ENCODE measurements at regions not wholly inside any gene's neighbourhood (a gene's known extent, or its start where the extent isn't known, plus 50 kb on each side); places are given as distances from the start of the nearest gene placed in this dataset.

- peaks cover 4% of the 10 kb centered on the region; the same call in 1 of the 2 replicates for H3K27me3 ChIP-seq (ENCODE audit: insufficient read depth, low read length)
- H3K4me1 ChIP-seq (ENCODE audit: control insufficient read depth in 1 of 2, insufficient read depth in 2 of 2, low read length in 2 of 2), result no peaks in the 10 kb centered on the region
- ATAC-seq, result no peak
- no peak overlapping the region for H3K27ac ChIP-seq (ENCODE audit: low read depth, low read length)
- no peaks in the 10 kb centered on the region for H3K79me2 ChIP-seq (ENCODE audit: insufficient read depth, low read length)
- POLR2A ChIA-PET, result no interaction called here
- H3K9me2 ChIP-seq (ENCODE audit: insufficient read depth), result no peaks in the 10 kb centered on the region
- DNase-seq (ENCODE audit: low read depth, low spot score), result no peak
- H2AFZ ChIP-seq (ENCODE audit: low read depth, low read length, poor library complexity, severe bottlenecking), result no peak overlapping the region
- no peak overlapping the region for H3K9ac ChIP-seq (ENCODE audit: low read length)
- RAD21 ChIA-PET (ENCODE audit: low non-redundant PET in 1 of 2, low total read pairs in 2 of 2, uncharacterized antibody in 2 of 2, unreplicated experiment in 2 of 2), result no interaction called here
- no TSS peak for BruUV-seq (replicated peaks)
- no peaks in the 10 kb centered on the region for H3K36me3 ChIP-seq (ENCODE audit: control insufficient read depth in 1 of 2, insufficient read depth in 2 of 2, low read length in 2 of 2)
- no peak overlapping the region for H3K4me2 ChIP-seq (ENCODE audit: low read length)
- no peaks in the 10 kb centered on the region for H3K9me3 ChIP-seq (ENCODE audit: control insufficient read depth in 1 of 2, insufficient read depth in 1 of 2, low read depth in 1 of 2, low read length in 2 of 2)
- intact Hi-C loops (cut with micrococcal nuclease), result no loop called here
- CTCF ChIA-PET, result no interaction called here
- TF ChIP-seq ELF1 (IDR thresholded peaks at IDR 0.05; ENCODE audit: borderline replicate concordance, low read depth) (no peak), POLR2AphosphoS5 (IDR thresholded peaks at IDR 0.05; ENCODE audit: low read depth, low read length) (no peak), SIN3A (IDR thresholded peaks at IDR 0.05; ENCODE audit: low read depth) (no peak), JUND (IDR thresholded peaks at IDR 0.05) (no peak), SP1 (IDR thresholded peaks at IDR 0.05; ENCODE audit: low read depth) (no peak)
- no peak overlapping the region for H3K4me3 ChIP-seq (replicated peaks in 1 of 2; ENCODE audit: low read depth in 1 of 2, low read length in 2 of 2)
- H4K20me1 ChIP-seq (ENCODE audit: insufficient read depth), result no peaks in the 10 kb centered on the region
Measured at GRCh38 chr10:44519361-44519760, 134.5 kb upstream of the CXCL12 start.

DNA sequence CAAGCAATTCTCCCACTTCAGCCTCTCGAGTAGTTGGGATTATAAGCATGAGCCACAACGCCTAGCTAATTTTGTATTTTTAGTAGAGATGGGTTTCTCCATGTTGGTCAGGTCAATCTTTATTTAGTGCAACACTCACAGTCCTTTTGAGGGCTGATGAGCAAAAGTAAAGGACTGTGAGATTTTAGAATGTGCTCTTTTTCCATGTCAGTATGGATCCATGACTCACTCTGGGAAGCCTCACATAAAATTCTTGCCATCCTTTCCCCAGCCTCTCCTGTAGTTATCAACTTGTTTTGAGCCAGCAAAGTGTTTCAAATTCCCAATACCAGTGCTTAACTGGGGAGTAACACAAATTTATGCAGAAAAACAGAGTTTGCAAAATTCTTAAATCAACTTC is 135.8 kb upstream of the CXCL12 start:
- Histone ChIP-seq H3K27ac (ENCODE audit: low read depth, low read length) (no peak overlapping the region), H2AFZ (ENCODE audit: low read depth, low read length, poor library complexity, severe bottlenecking) (no peak overlapping the region), H3K9me2 (ENCODE audit: insufficient read depth) (no peaks in the 10 kb centered on the region), H3K9me3 (ENCODE audit: control insufficient read depth in 1 of 2, insufficient read depth in 1 of 2, low read depth in 1 of 2, low read length in 2 of 2) (no peaks in the 10 kb centered on the region), H3K4me1 (ENCODE audit: control insufficient read depth in 1 of 2, insufficient read depth in 2 of 2, low read length in 2 of 2) (no peaks in the 10 kb centered on the region), H4K20me1 (ENCODE audit: insufficient read depth) (no peaks in the 10 kb centered on the region), H3K4me3 (replicated peaks in 1 of 2; ENCODE audit: low read depth in 1 of 2, low read length in 2 of 2) (no peak overlapping the region), H3K9ac (ENCODE audit: low read length) (no peak overlapping the region), H3K79me2 (ENCODE audit: insufficient read depth, low read length) (no peaks in the 10 kb centered on the region), H3K27me3 (ENCODE audit: insufficient read depth, low read length) (peaks cover 4% of the 10 kb centered on the region; the same call in 1 of the 2 replicates), H3K4me2 (ENCODE audit: low read length) (no peak overlapping the region), H3K36me3 (ENCODE audit: control insufficient read depth in 1 of 2, insufficient read depth in 2 of 2, low read length in 2 of 2) (no peaks in the 10 kb centered on the region)
- no TSS peak for BruUV-seq (replicated peaks)
- TF ChIP-seq ATF3 (IDR thresholded peaks at IDR 0.05), result no peak
- no peak for TF ChIP-seq SP1 (IDR thresholded peaks at IDR 0.05; ENCODE audit: low read depth)
- TF ChIP-seq REST (IDR thresholded peaks at IDR 0.05; ENCODE audit: low read depth), result no peak
- TF ChIP-seq JUND (IDR thresholded peaks at IDR 0.05), result no peak
- TF ChIP-seq POLR2A (IDR thresholded peaks at IDR 0.05; ENCODE audit: borderline replicate concordance, extremely low read depth, insufficient read depth, insufficient read length), result no peak
- no peak for TF ChIP-seq EGR1 (IDR thresholded peaks at IDR 0.05; ENCODE audit: low read depth)
- no peak for TF ChIP-seq YY1 (IDR thresholded peaks at IDR 0.05; ENCODE audit: extremely low read depth, insufficient replicate concordance, low read depth, low read length)
- no peak for TF ChIP-seq CEBPB (IDR thresholded peaks at IDR 0.05; ENCODE audit: low read depth)
- ATAC-seq (no peak), DNase-seq (ENCODE audit: low read depth, low spot score) (no peak)
- ChIA-PET RAD21 (ENCODE audit: low non-redundant PET in 1 of 2, low total read pairs in 2 of 2, uncharacterized antibody in 2 of 2, unreplicated experiment in 2 of 2) (no interaction called here), CTCF (no interaction called here), POLR2A (no interaction called here)
- intact Hi-C loops (cut with micrococcal nuclease), result loop anchor here (10.0 kb wide), 1 partner anchor 214 kb away; no protein-coding TSS in a partner anchor

Data from HCT116 (cell line).